Uterus (tissue), 3 donors: ENCODE measurements at regions not wholly inside any gene's neighbourhood (a gene's known extent, or its start where the extent isn't known, plus 50 kb on each side); places are given as distances from the start of the nearest gene placed in this dataset.

Experiments
- DNase-seq, 2 donors: peaks; one replicate each; pipeline ENCODE4 v3.0.0-alpha.2; 2019 to 2020
- H3K27ac ChIP-seq, 2 donors: fragments of 200-600 bp; sonication (generic); 1 replicate in 1 of 2; 2 replicates in 1 of 2; pipeline ENCODE4 v1.5.1; 2016 to 2018
- H3K27me3 ChIP-seq, 2 donors: fragments of 200-600 bp; sonication (generic); one replicate each; pipeline ENCODE4 v1.5.1; 2018 to 2019; ENCODE audit warnings: control low read depth in 1 of 2
- H3K36me3 ChIP-seq, 2 donors: fragments of 200-600 bp; sonication (generic); one replicate each; pipeline ENCODE4 v1.5.1; 2019; ENCODE audit warnings: control low read depth in 1 of 2
- H3K4me1 ChIP-seq, 2 donors: fragments of 200-600 bp; sonication (generic); one replicate each; pipeline ENCODE4 v1.5.1; 2018 to 2019; ENCODE audit warnings: control low read depth in 1 of 2
- H3K4me3 ChIP-seq, 2 donors: fragments of 200-600 bp; sonication (generic); 1 replicate in 1 of 2; 2 replicates in 1 of 2; pipeline ENCODE4 v1.5.1; 2018 to 2019; ENCODE audit warnings: mild to moderate bottlenecking in 1 of 2
- H3K9me3 ChIP-seq, 2 donors: fragments of 200-600 bp; sonication (generic); one replicate each; pipeline ENCODE4 v1.5.1; 2019; ENCODE audit warnings: control low read depth in 1 of 2
- POLR2A ChIP-seq, 2 donors: fragments of 450-650 bp; IDR thresholded peaks; one replicate each; pipeline ENCODE4 v1.6.1; 2016; ENCODE audit warnings: antibody characterized with exemption in 2 of 2, mild to moderate bottlenecking in 1 of 2, moderate library complexity in 1 of 2
- intact Hi-C: fragments of 100-400 bp; cut with DNase I; formaldehyde crosslinking; loops from one replicate; pipeline ENCODE4 v1.15.1; 2023; ENCODE audit warnings: low total_unique reads
- TF ChIP-seq, protein P1 (sequence below), 4 experiments: fragments of 200-600 bp in 2 of 4; fragments of 450-650 bp in 2 of 4; sonication (generic) in 2 of 4; IDR thresholded peaks; one replicate each; pipeline ENCODE4 v1.5.1; 2016 to 2019; ENCODE audit warnings: antibody characterized with exemption in 4 of 4, mild to moderate bottlenecking in 2 of 4, moderate library complexity in 1 of 4
- donor health status: DM: yes; HTN: yes; CAD: no.

GRCh38 chr10:121265360-121266123 is 332.7 kb downstream of the FGFR2 start:
- Histone ChIP-seq H3K4me1 (no peaks in the 10 kb centered on the region), H3K4me3 (no peak overlapping the region), H3K27me3 (no peaks in the 10 kb centered on the region), H3K9me3 (no peaks in the 10 kb centered on the region), H3K27ac (no peak overlapping the region), H3K36me3 (no peaks in the 10 kb centered on the region)
- TF ChIP-seq POLR2A (IDR thresholded peaks at IDR 0.05), result no peak
- TF ChIP-seq, protein P1, sequence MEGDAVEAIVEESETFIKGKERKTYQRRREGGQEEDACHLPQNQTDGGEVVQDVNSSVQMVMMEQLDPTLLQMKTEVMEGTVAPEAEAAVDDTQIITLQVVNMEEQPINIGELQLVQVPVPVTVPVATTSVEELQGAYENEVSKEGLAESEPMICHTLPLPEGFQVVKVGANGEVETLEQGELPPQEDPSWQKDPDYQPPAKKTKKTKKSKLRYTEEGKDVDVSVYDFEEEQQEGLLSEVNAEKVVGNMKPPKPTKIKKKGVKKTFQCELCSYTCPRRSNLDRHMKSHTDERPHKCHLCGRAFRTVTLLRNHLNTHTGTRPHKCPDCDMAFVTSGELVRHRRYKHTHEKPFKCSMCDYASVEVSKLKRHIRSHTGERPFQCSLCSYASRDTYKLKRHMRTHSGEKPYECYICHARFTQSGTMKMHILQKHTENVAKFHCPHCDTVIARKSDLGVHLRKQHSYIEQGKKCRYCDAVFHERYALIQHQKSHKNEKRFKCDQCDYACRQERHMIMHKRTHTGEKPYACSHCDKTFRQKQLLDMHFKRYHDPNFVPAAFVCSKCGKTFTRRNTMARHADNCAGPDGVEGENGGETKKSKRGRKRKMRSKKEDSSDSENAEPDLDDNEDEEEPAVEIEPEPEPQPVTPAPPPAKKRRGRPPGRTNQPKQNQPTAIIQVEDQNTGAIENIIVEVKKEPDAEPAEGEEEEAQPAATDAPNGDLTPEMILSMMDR (IDR thresholded peaks at IDR 0.05), result no peak
- DNase-seq, result no peak
- intact Hi-C loops, result no loop called here

DNA sequence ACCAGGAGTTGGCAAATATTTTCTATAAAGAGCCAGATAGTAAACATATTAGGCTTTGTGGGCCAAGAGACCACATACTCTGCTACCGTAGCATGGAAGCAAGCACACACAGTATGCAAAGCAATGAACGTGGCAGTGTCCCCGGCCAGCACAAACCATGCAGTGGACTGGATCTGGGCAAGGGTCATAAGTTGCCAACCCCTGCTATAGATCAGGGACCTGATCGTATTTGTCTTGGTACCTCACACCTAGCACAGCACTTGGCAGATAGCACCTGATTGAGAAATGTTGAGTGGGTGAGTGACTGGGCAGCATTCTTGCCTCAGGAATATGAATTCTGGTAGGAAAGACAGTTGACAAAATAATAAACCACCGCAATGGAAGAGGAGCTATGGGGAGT is 331.9 kb downstream of the FGFR2 start:
- Histone ChIP-seq H3K36me3 (no peaks in the 10 kb centered on the region), H3K27ac (no peak overlapping the region), H3K4me1 (no peaks in the 10 kb centered on the region), H3K27me3 (no peaks in the 10 kb centered on the region), H3K4me3 (no peak overlapping the region), H3K9me3 (no peaks in the 10 kb centered on the region)
- no peak for DNase-seq
- TF ChIP-seq, protein P1 (IDR thresholded peaks at IDR 0.05), result no peak
- intact Hi-C loops, result no loop called here

- H3K27me3 ChIP-seq, result no peaks in the 10 kb centered on the region
- TF ChIP-seq, protein P1 (IDR thresholded peaks at IDR 0.05), result no peak
- TF ChIP-seq POLR2A (IDR thresholded peaks at IDR 0.05), result no peak
- H3K4me1 ChIP-seq, result no peaks in the 10 kb centered on the region
- H3K9me3 ChIP-seq, result no peaks in the 10 kb centered on the region
- no peak overlapping the region for H3K27ac ChIP-seq
- no peaks in the 10 kb centered on the region for H3K36me3 ChIP-seq
- H3K4me3 ChIP-seq, result no peak overlapping the region
- DNase-seq, result no peak
- intact Hi-C loops, result no loop called here
Observed at GRCh38 chr10:121267236-121268003, 330.8 kb downstream of the FGFR2 start.

DNA sequence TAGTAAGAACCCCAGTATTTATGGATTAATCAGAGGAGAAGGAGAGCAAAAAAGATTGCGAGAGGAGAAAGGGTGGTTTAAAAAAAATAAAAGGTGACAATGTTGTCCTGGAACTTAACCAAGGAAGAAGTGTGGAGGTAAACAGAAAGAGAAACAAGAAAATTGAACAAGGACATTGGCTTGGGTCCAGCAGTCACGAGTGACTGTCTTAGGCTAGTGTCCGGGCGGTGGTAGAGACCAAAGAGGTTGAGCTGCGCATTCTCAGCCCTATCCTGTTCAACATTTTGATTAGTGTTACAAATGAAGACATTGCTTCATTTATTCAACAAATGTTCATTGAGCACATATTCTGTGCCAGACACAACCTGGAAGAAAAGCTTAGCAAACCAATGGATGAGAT is 329.9 kb downstream of the FGFR2 start:
- Histone ChIP-seq H3K9me3 (no peaks in the 10 kb centered on the region), H3K27me3 (no peaks in the 10 kb centered on the region), H3K36me3 (no peaks in the 10 kb centered on the region), H3K27ac (no peak overlapping the region), H3K4me3 (no peak overlapping the region), H3K4me1 (no peaks in the 10 kb centered on the region)
- TF ChIP-seq POLR2A (IDR thresholded peaks at IDR 0.05), result no peak
- TF ChIP-seq, protein P1 (IDR thresholded peaks at IDR 0.05), result no peak
- no peak for DNase-seq
- intact Hi-C loops, result no loop called here

DNA sequence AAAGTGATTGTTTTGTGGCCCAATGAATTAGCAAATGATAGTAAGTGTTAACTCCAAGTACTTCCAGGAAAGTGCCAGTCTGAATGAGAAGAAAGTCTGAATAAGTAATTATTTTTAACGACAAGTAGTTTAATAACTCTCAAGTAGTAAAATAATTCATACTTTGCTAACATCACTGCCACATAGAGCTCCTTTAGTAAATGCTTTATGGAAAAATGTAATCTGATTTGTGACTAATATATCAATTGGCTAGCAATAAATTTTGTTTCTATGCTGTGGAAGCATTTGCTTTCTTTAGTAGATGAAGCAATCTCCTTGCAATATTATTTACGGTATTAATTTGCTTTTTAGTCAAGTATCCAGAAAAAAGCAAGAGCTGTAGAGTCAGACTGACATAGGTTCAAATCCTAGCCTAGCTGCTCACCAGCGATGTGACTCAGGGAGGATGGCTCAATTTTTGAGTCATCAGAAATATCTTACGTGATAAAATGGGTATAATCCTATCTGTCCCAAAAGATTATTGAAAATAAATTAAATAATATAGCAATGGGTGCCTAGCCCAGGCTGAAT is 329.3 kb downstream of the FGFR2 start:
- DNase-seq, result no peak
- TF ChIP-seq, protein P1 (IDR thresholded peaks at IDR 0.05), result no peak
- no peak for TF ChIP-seq POLR2A (IDR thresholded peaks at IDR 0.05)
- Histone ChIP-seq H3K4me1 (no peaks in the 10 kb centered on the region), H3K27ac (no peak overlapping the region), H3K27me3 (no peaks in the 10 kb centered on the region), H3K36me3 (no peaks in the 10 kb centered on the region), H3K4me3 (no peak overlapping the region), H3K9me3 (no peaks in the 10 kb centered on the region)
- intact Hi-C loops, result no loop called here
